ENCODE measurements at regions not wholly inside any gene's neighbourhood (a gene's known extent, or its start where the extent isn't known, plus 50 kb on each side); places are given as distances from the start of the nearest gene placed in this dataset.

GRCh38 chr9:79975621-79976256, 404.0 kb downstream of the TLE4 start:
- no peak for TF ChIP-seq CTCF (IDR thresholded peaks at IDR 0.05; ENCODE audit: unreplicated experiment in 3 of 3)
- peak overlapping the region; percentile 64 to 97 (median 78) for H3K27ac Mint-ChIP-seq
- peaks cover 21% of the 10 kb centered on the region for H3K27me3 Mint-ChIP-seq (ENCODE audit: low read depth)
- peak overlapping the region in 1 of 3 experiments; percentile 30 for H3K4me3 Mint-ChIP-seq
- no peaks in the 10 kb centered on the region for H3K36me3 Mint-ChIP-seq (ENCODE audit: low read depth)
- no peaks in the 10 kb centered on the region for H3K9me3 Mint-ChIP-seq
- H3K4me1 Mint-ChIP-seq: peaks cover 50% of the 10 kb centered on the region

GRCh38 chr9:79974806-79975422, 403.1 kb downstream of the TLE4 start:
- Mint-ChIP-seq H3K27ac (peak overlapping the region in 2 of 3 experiments; percentile 17 to 97), H3K9me3 (no peaks in the 10 kb centered on the region), H3K4me3 (no peak overlapping the region), H3K36me3 (ENCODE audit: low read depth) (no peaks in the 10 kb centered on the region), H3K27me3 (ENCODE audit: low read depth) (peaks cover 21% of the 10 kb centered on the region), H3K4me1 (peaks cover 43% of the 10 kb centered on the region)
- TF ChIP-seq CTCF (IDR thresholded peaks at IDR 0.05; ENCODE audit: unreplicated experiment in 3 of 3): no peak

- Mint-ChIP-seq H3K9me3 (no peaks in the 10 kb centered on the region), H3K27me3 (ENCODE audit: low read depth) (peaks cover 21% of the 10 kb centered on the region), H3K36me3 (ENCODE audit: low read depth) (no peaks in the 10 kb centered on the region), H3K4me1 (peaks cover 36% of the 10 kb centered on the region), H3K27ac (no peak overlapping the region), H3K4me3 (no peak overlapping the region)
- no peak for TF ChIP-seq CTCF (IDR thresholded peaks at IDR 0.05; ENCODE audit: unreplicated experiment in 3 of 3)
These were observed 401.9 kb downstream of the TLE4 start for GRCh38 chr9:79973627-79974026.

GRCh38 chr9:79970146-79970425, 398.3 kb downstream of the TLE4 start:
- no peaks in the 10 kb centered on the region for H3K36me3 Mint-ChIP-seq (ENCODE audit: low read depth)
- no peak overlapping the region for H3K4me3 Mint-ChIP-seq
- TF ChIP-seq CTCF (IDR thresholded peaks at IDR 0.05; ENCODE audit: unreplicated experiment in 3 of 3): no peak
- H3K4me1 Mint-ChIP-seq: peaks cover 5% of the 10 kb centered on the region
- peaks cover 25% of the 10 kb centered on the region for H3K27me3 Mint-ChIP-seq (ENCODE audit: low read depth)
- no peak overlapping the region for H3K27ac Mint-ChIP-seq
- no peaks in the 10 kb centered on the region for H3K9me3 Mint-ChIP-seq

- Mint-ChIP-seq H3K36me3 (ENCODE audit: low read depth) (no peaks in the 10 kb centered on the region), H3K4me1 (peaks cover 1% of the 10 kb centered on the region), H3K4me3 (no peak overlapping the region), H3K9me3 (no peaks in the 10 kb centered on the region), H3K27ac (no peak overlapping the region), H3K27me3 (ENCODE audit: low read depth) (peaks cover 21% of the 10 kb centered on the region)
- no peak for TF ChIP-seq CTCF (IDR thresholded peaks at IDR 0.05; ENCODE audit: unreplicated experiment in 3 of 3)
These were observed 397.8 kb downstream of the TLE4 start for GRCh38 chr9:79969393-79970145.
